T-cell (primary cell): ENCODE measurements at regions not wholly inside any gene's neighbourhood (a gene's known extent, or its start where the extent isn't known, plus 50 kb on each side); places are given as distances from the start of the nearest gene placed in this dataset.

Source experiments
- ATAC-seq, 4 experiments: fragments of 200-7000 bp in 3 of 4; fragments of 150-1000 bp in 1 of 4; cut with Tn5 transposase; replicated peaks in 1 of 4; 1 replicate in 3 of 4; 2 replicates in 1 of 4; pipeline ENCODE4 v1.10.0; 2021; ENCODE audit warnings: moderate library complexity in 3 of 4, mild to moderate bottlenecking in 2 of 4, moderate number of reproducible peaks in 1 of 4
- CTCF ChIA-PET, 2 donors: fragments of 300-600 bp; sonication (Branson Sonifier 250); formaldehyde crosslinking; loops; one replicate each; lab custom pipeline; 2022; ENCODE audit warnings: antibody characterized with exemption in 2 of 2; lab: Charles Lee
- POLR2A ChIA-PET, 2 donors: fragments of 300-600 bp; sonication (Branson Sonifier 250); formaldehyde crosslinking; loops; one replicate each; lab custom pipeline; 2022; ENCODE audit warnings: antibody characterized with exemption in 2 of 2; lab: Charles Lee
- DNase-seq, 35 experiments: peaks; one replicate each; pipeline versions ENCODE4 v3.0.0 to v3.0.0-alpha.2; 2013 to 2023
- H3K27ac ChIP-seq: one replicate; pipeline ENCODE4 v1.5.1; 2013; ENCODE audit warnings: low read length
- H3K27me3 ChIP-seq, 2 experiments: replicated peaks in 1 of 2; 1 replicate in 1 of 2; 2 replicates in 1 of 2; pipeline versions ENCODE4 v1.6.1 to v1.7.0; 2013; ENCODE audit warnings: low read length in 1 of 2, mixed read lengths in 1 of 2; ENCODE audit not compliant: control insufficient read depth in 2 of 2, insufficient read depth in 2 of 2; ENCODE audit errors: extremely low read depth in 1 of 2
- H3K36me3 ChIP-seq, 2 donors: 1 replicate in 1 of 2; 2 replicates in 1 of 2; pipeline versions ENCODE4 v1.6.1 to v1.7.0; 2013; ENCODE audit warnings: low read length in 1 of 2; ENCODE audit not compliant: control insufficient read depth in 2 of 2, insufficient read depth in 1 of 2; ENCODE audit errors: extremely low read depth in 1 of 2
- H3K4me1 ChIP-seq, 2 experiments: 1 replicate in 1 of 2; 2 replicates in 1 of 2; pipeline versions ENCODE4 v1.6.1 to v1.7.0; 2013; ENCODE audit warnings: low read length in 2 of 2, mixed read lengths in 1 of 2; ENCODE audit not compliant: insufficient read depth in 2 of 2, control insufficient read depth in 1 of 2; ENCODE audit errors: extremely low read depth in 1 of 2
- H3K4me3 ChIP-seq, 2 donors: 1 replicate in 1 of 2; 2 replicates in 1 of 2; pipeline versions ENCODE4 v1.5.1 to v1.7.0; 2013; ENCODE audit warnings: mild to moderate bottlenecking in 2 of 2, low read length in 1 of 2, moderate library complexity in 1 of 2; ENCODE audit not compliant: control insufficient read depth in 1 of 2; ENCODE audit errors: extremely low read depth in 1 of 2
- H3K9me3 ChIP-seq: 2 replicates; pipeline ENCODE4 v1.7.0; 2013
- H3K27ac Mint-ChIP-seq, 2 donors: one replicate each; pipeline ENCODE4 v1.8.0; 2020 to 2021; ENCODE audit warnings: mild to moderate bottlenecking in 2 of 2, mixed read lengths in 2 of 2
- H3K27me3 Mint-ChIP-seq, 2 donors: one replicate each; pipeline ENCODE4 v1.8.0; 2021 to 2022; ENCODE audit warnings: mixed read lengths in 2 of 2
- H3K36me3 Mint-ChIP-seq: one replicate; pipeline ENCODE4 v1.8.0; 2021; ENCODE audit warnings: mixed read lengths
- H3K4me1 Mint-ChIP-seq, 3 donors: one replicate each; pipeline ENCODE4 v1.8.0; 2020 to 2022; ENCODE audit warnings: mixed read lengths in 3 of 3, mild to moderate bottlenecking in 1 of 3
- H3K4me3 Mint-ChIP-seq, 3 donors: one replicate each; pipeline ENCODE4 v1.8.0; 2020 to 2022; ENCODE audit warnings: mild to moderate bottlenecking in 3 of 3, mixed read lengths in 3 of 3, moderate library complexity in 3 of 3
- H3K9me3 Mint-ChIP-seq, 3 donors: one replicate each; pipeline ENCODE4 v1.8.0; 2020 to 2022; ENCODE audit warnings: mixed read lengths in 3 of 3
- WGBS: methylation state at CpG from one replicate; pipeline ENCODE4 v1.1.5; 2013; ENCODE audit warnings: missing lambda C conversion rate; ENCODE audit not compliant: insufficient coverage; 5-methylcytosine and 5-hydroxymethylcytosine counted together

DNA sequence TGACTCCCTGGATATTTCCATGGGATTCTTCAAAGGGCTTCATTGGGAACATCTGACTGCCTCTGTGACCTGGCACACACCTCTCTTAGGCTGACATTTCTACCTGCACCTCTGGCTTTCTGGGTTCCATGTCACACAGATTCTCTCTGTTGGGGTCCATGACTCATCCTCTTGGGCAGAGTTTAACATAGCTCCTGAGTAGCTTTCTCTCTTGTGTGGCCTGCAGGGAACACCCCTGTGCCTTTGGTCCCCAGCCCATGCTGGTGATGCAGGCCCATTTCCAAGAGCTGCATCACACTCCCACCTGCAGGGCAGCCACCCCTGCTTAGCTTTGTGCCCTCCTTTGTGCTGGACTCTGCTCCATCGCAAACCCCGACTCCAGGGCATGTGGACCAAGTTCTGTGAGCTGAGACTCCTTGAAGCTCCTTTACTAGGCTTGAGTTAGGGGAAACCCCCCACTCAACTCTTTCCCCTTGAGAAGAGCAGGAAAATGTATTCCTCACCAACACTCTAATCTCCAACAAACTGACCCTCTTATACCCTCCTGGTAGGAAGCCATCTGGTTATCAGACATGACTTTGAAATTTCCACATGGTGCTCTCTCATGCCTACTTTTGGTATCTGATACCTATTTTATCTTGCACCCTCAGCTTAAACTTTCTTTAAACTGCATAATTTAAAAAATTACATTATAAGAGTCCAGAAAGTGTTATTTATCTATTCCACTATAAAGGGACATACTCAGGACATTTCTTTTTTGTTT lies 93.3 kb downstream of the ZNF777 start:
- CTCF ChIA-PET = no interaction called here
- WGBS = 83% methylated on average over 2 of the region's 2 CpGs
- POLR2A ChIA-PET = interaction anchor here in 1 of 2 donors (0.5 kb wide), 1 partner anchor 958 kb away, joined by 4 read pairs; no protein-coding TSS in a partner anchor
- Mint-ChIP-seq H3K4me1 (no peaks in the 10 kb centered on the region), H3K27ac (no peak overlapping the region), H3K27me3 (peaks cover 13 to 23% of the 10 kb centered on the region in 2 donors), H3K9me3 (peaks cover 10 to 24% (median 10%) of the 10 kb centered on the region in 3 donors), H3K4me3 (no peak overlapping the region), H3K36me3 (peaks cover 5% of the 10 kb centered on the region)
- H3K27me3 ChIP-seq = peaks cover 0 to 11% of the 10 kb centered on the region in 2 experiments
- no peaks in the 10 kb centered on the region for H3K4me1 ChIP-seq
- no peaks in the 10 kb centered on the region for H3K9me3 ChIP-seq
- ATAC-seq (no peak), DNase-seq (no peak)
- no peak overlapping the region for H3K4me3 ChIP-seq
- H3K27ac ChIP-seq = no peak overlapping the region
- no peaks in the 10 kb centered on the region for H3K36me3 ChIP-seq

DNA sequence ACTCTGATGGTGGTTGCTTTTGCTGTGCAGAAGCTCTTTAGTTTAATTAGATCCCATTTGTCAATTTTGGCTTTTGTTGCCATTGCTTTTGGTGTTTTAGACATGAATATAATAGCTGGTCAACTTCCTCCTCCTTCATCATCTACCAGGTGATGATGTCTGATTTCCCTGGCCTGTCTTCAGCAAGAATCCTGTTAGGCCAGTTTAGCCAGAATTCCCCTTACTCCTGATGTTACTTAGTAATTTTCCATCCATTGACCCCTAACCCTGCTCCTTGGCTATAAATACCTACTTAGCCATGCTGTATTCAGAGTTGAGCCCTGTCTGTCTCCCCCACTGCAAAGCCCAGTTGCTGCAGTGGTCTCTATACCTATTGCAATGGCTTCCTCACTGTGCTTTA lies 91.4 kb downstream of the ZNF777 start:
- no peaks in the 10 kb centered on the region for H3K4me1 ChIP-seq
- H3K27me3 Mint-ChIP-seq = peaks cover 11 to 21% of the 10 kb centered on the region in 2 donors
- H3K9me3 Mint-ChIP-seq = peaks cover 7 to 19% (median 13%) of the 10 kb centered on the region in 3 donors
- ChIA-PET CTCF (no interaction called here), POLR2A (no interaction called here)
- no peak overlapping the region for H3K4me3 Mint-ChIP-seq
- no peak for DNase-seq
- H3K27me3 ChIP-seq = peaks cover 0 to 10% of the 10 kb centered on the region in 2 experiments
- no peaks in the 10 kb centered on the region for H3K36me3 ChIP-seq
- ATAC-seq = no peak
- H3K4me1 Mint-ChIP-seq = no peaks in the 10 kb centered on the region
- no peak overlapping the region for H3K27ac Mint-ChIP-seq
- H3K9me3 ChIP-seq = no peaks in the 10 kb centered on the region
- no peak overlapping the region for H3K27ac ChIP-seq
- H3K4me3 ChIP-seq = no peak overlapping the region
- H3K36me3 Mint-ChIP-seq = peaks cover 9% of the 10 kb centered on the region

DNA sequence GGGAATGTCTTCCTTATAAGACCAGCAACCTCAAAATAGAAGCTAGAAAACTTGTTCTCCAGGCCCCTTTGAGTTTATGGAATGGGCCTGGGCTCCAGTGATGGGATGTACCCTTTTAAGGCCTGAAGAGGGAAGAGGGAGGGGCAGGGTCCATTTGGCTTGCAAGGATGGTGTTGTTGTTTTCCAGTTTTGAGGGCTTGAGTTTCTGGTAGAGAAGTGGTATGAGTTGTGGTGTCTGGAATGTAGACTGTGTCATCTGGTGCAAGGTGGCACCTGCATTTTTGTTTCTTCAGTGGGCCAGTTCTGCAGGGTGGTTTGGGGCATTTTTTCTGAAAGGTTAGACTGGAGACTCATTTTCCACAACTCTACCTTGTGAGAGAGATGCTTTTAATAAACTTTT lies 90.1 kb downstream of the ZNF777 start:
- ChIA-PET CTCF (interaction anchor here in 1 of 2 donors (0.6 kb wide), 1 partner anchor 10 kb away, joined by 4 read pairs; no protein-coding TSS in a partner anchor), POLR2A (no interaction called here)
- H3K27me3 ChIP-seq = peaks cover 0 to 4% of the 10 kb centered on the region in 2 experiments
- Mint-ChIP-seq H3K27me3 (peaks cover 11 to 21% of the 10 kb centered on the region in 2 donors), H3K9me3 (peaks cover 6 to 16% (median 12%) of the 10 kb centered on the region in 3 donors), H3K27ac (no peak overlapping the region), H3K4me1 (no peaks in the 10 kb centered on the region), H3K4me3 (no peak overlapping the region), H3K36me3 (peaks cover 9% of the 10 kb centered on the region)
- H3K4me3 ChIP-seq = no peak overlapping the region
- ATAC-seq (no peak), DNase-seq (no peak)
- no peaks in the 10 kb centered on the region for H3K9me3 ChIP-seq
- no peaks in the 10 kb centered on the region for H3K4me1 ChIP-seq
- H3K36me3 ChIP-seq = no peaks in the 10 kb centered on the region
- H3K27ac ChIP-seq = no peak overlapping the region

DNA sequence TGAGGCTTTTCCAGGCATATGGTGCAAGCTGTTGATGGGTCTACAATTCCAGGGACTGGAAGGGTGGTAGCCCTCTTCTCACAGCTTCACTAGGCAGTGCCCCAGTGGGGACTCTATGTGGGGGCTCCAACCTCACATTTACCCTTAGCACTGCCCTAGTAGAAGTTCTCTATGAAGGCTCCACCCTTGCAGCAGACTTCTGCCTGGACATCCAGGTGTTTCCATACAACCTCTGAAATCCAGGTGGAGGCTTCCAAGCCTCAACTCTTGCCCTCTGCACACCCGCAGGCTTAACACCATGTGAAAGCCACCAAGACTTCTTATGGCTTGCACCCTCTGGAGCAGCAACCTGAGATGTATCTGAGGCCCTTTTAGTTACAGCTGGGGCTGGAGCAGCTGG lies 87.8 kb downstream of the ZNF777 start:
- no peak for DNase-seq
- Histone ChIP-seq H3K4me1 (no peaks in the 10 kb centered on the region), H3K36me3 (no peaks in the 10 kb centered on the region), H3K27ac (no peak overlapping the region), H3K4me3 (no peak overlapping the region), H3K9me3 (no peaks in the 10 kb centered on the region), H3K27me3 (no peaks in the 10 kb centered on the region)
- Mint-ChIP-seq H3K36me3 (peaks cover 9% of the 10 kb centered on the region), H3K27me3 (peaks cover 8 to 25% of the 10 kb centered on the region in 2 donors), H3K27ac (no peak overlapping the region), H3K4me1 (no peaks in the 10 kb centered on the region), H3K4me3 (no peak overlapping the region), H3K9me3 (peaks cover 6 to 12% (median 12%) of the 10 kb centered on the region in 3 donors)
- WGBS = 100% methylated on average over 1 of the region's 1 CpG
- CTCF ChIA-PET = no interaction called here
- ATAC-seq = no peak
- POLR2A ChIA-PET = no interaction called here

DNA sequence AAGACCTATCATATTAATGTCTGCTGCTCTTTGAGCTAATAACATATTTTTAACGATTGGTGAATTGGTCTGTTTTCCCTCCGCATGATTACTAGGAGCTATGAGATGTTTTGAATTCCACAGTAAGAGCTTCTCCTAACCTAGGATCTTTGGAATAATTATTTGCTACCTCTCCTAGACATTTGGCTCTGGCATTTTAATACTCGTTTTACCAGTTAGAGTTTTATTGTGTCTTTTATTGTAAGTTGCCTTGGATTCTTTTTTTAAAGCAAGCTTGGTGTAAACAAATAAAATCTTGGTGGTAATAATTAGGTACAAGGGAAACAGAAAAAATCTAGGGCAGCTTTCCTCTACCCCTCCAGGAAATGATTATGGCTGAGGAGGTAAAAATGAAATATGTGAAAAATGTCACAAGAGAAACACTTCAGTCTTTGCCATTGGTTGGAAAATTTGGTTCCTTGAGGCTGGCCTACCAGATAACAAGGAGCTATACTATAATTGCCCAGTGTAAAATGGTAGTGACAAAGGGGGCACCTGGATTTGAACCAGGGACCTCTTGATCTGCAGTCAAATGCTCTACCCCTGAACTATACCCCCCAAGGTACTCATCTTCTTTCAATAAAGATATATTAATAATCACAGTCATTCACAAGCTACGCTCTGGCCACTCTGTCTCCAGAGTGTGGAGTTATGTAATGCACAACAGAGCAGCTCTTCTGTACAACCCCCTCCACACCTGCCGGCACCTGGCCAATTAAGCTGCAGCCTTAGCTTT lies 85.4 kb downstream of the ZNF777 start:
- no peaks in the 10 kb centered on the region for H3K4me1 ChIP-seq
- H3K4me1 Mint-ChIP-seq = no peaks in the 10 kb centered on the region
- H3K27me3 Mint-ChIP-seq = peaks cover 4 to 21% of the 10 kb centered on the region in 2 donors
- WGBS = no CpG with 5 or more reads among the region's 5 CpGs
- H3K36me3 ChIP-seq = no peaks in the 10 kb centered on the region
- ATAC-seq (no peak), DNase-seq (no peak)
- no peak overlapping the region for H3K27ac ChIP-seq
- H3K27me3 ChIP-seq = no peaks in the 10 kb centered on the region
- ChIA-PET CTCF (interaction anchor here in 1 of 2 donors (1.3 kb wide), 1 partner anchor 10 kb away, joined by 6 read pairs; no protein-coding TSS in a partner anchor), POLR2A (no interaction called here)
- H3K4me3 Mint-ChIP-seq = no peak overlapping the region
- peaks cover 6% of the 10 kb centered on the region for H3K9me3 ChIP-seq
- no peak overlapping the region for H3K4me3 ChIP-seq
- H3K27ac Mint-ChIP-seq = no peak overlapping the region
- H3K9me3 Mint-ChIP-seq = peaks cover 16 to 23% (median 19%) of the 10 kb centered on the region in 3 donors
- H3K36me3 Mint-ChIP-seq = peaks cover 9% of the 10 kb centered on the region

DNA sequence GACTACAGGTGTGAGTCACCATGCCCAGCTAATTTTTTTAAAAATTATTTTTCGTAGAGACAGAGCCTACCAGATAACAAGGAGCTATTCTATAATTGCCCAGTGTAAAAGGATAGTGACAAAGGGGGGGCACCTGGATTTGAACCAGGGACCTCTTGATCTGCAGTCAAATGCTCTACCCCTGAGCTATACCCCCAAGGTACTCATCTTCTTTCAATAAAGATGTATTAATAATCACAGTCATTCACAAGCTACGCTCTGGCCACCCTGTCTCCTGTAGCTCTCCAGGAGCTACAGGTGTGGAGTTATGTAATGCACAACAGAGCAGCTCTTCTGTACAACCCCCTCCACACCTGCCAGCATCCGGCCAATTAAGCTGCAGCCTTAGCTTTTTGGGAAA lies 83.5 kb downstream of the ZNF777 start:
- DNase-seq = no peak
- Mint-ChIP-seq H3K36me3 (peaks cover 6% of the 10 kb centered on the region), H3K4me3 (no peak overlapping the region), H3K9me3 (peaks cover 12 to 21% (median 20%) of the 10 kb centered on the region in 3 donors), H3K27ac (no peak overlapping the region), H3K4me1 (no peaks in the 10 kb centered on the region), H3K27me3 (peaks cover 6 to 13% of the 10 kb centered on the region in 2 donors)
- ChIA-PET CTCF (interaction anchor here (0.5 to 0.6 kb wide), 2 partner anchors 197 to 277 kb away, joined by 3 to 5 read pairs; no protein-coding TSS in a partner anchor), POLR2A (interaction anchor here in 1 of 2 donors (0.6 kb wide), 1 partner anchor 8 kb away, joined by 7 read pairs; no protein-coding TSS in a partner anchor)
- Histone ChIP-seq H3K4me3 (no peak overlapping the region), H3K4me1 (no peaks in the 10 kb centered on the region), H3K27ac (no peak overlapping the region), H3K36me3 (no peaks in the 10 kb centered on the region), H3K27me3 (no peaks in the 10 kb centered on the region), H3K9me3 (peaks cover 6% of the 10 kb centered on the region)
- ATAC-seq = no peak
- WGBS = no CpG with 5 or more reads among the region's 3 CpGs
